Body of pancreas (tissue), 4 donors: ENCODE measurements at regions not wholly inside any gene's neighbourhood (a gene's known extent, or its start where the extent isn't known, plus 50 kb on each side); places are given as distances from the start of the nearest gene placed in this dataset.

Experiments
- ATAC-seq: fragments of 150-250 bp; one replicate; pipeline ENCODE4 v1.9.1; 2016
- DNase-seq, 4 donors: peaks; one replicate each; pipeline ENCODE4 v3.0.0-alpha.2; 2019
- H3K27ac ChIP-seq, 4 donors: fragments of 200-600 bp; sonication (generic); 1 replicate in 3 of 4; 2 replicates in 1 of 4; pipeline versions ENCODE4 v1.5.1 to v1.6.1; 2016 to 2019; ENCODE audit warnings: mild to moderate bottlenecking in 1 of 4, mixed read lengths in 1 of 4, moderate library complexity in 1 of 4
- H3K27me3 ChIP-seq, 2 donors: fragments of 200-600 bp; sonication (generic); one replicate each; pipeline ENCODE4 v1.6.0; 2016; ENCODE audit warnings: mild to moderate bottlenecking in 1 of 2
- H3K36me3 ChIP-seq, 2 donors: fragments of 200-600 bp; sonication (generic); replicated peaks in 1 of 2; 2 replicates each; pipeline ENCODE4 v1.5.1; 2016; ENCODE audit warnings: low read depth in 2 of 2; ENCODE audit not compliant: insufficient read depth in 1 of 2
- H3K4me1 ChIP-seq: fragments of 200-600 bp; sonication (generic); one replicate; pipeline ENCODE4 v1.6.0; 2016
- H3K4me3 ChIP-seq, 2 donors: fragments of 200-600 bp; sonication (generic); 1 replicate in 1 of 2; 2 replicates in 1 of 2; pipeline ENCODE4 v1.5.1; 2016 to 2019
- H3K9me3 ChIP-seq, 3 donors: fragments of 200-600 bp; sonication (generic); 1 replicate in 2 of 3; 2 replicates in 1 of 3; pipeline ENCODE4 v1.5.1; 2016
- CTCF ChIP-seq, 7 experiments: fragments of 450-650 bp in 4 of 7; fragments of 200-600 bp in 3 of 7; sonication (generic) in 3 of 7; IDR thresholded peaks; one replicate each; pipeline ENCODE4 v1.5.1; 2016 to 2019; ENCODE audit warnings: antibody characterized with exemption in 7 of 7
- POLR2A ChIP-seq, 3 donors: fragments of 450-650 bp; IDR thresholded peaks; one replicate each; pipeline ENCODE4 v1.6.1; 2016; ENCODE audit warnings: antibody characterized with exemption in 3 of 3, mild to moderate bottlenecking in 2 of 3
- WGBS, 2 donors: methylation state at CpG; one replicate each; pipeline ENCODE4 v1.1.5; 2017; 5-methylcytosine and 5-hydroxymethylcytosine counted together
- intact Hi-C: fragments of 100-400 bp; cut with DNase I; formaldehyde crosslinking; loops from one replicate; pipeline ENCODE4 v1.15.1; 2023

GRCh38 chr6:76594109-76594508, 521.6 kb upstream of the IMPG1 start:
- Histone ChIP-seq H3K36me3 (no peaks in the 10 kb centered on the region), H3K4me1 (no peaks in the 10 kb centered on the region), H3K4me3 (no peak overlapping the region), H3K9me3 (no peaks in the 10 kb centered on the region), H3K27me3 (no peaks in the 10 kb centered on the region), H3K27ac (no peak overlapping the region)
- WGBS, 2 donors = 67 to 79% methylated on average over 3 of the region's 3 CpGs
- no peak for DNase-seq
- ATAC-seq = no peak
- TF ChIP-seq CTCF (IDR thresholded peaks at IDR 0.05) (no peak), POLR2A (IDR thresholded peaks at IDR 0.05) (no peak)
- intact Hi-C loops = no loop called here

GRCh38 chr6:76593668-76594067, 521.2 kb upstream of the IMPG1 start:
- H3K9me3 ChIP-seq = no peaks in the 10 kb centered on the region
- intact Hi-C loops = no loop called here
- ATAC-seq = no peak
- no peaks in the 10 kb centered on the region for H3K4me1 ChIP-seq
- no peaks in the 10 kb centered on the region for H3K36me3 ChIP-seq
- WGBS, 2 donors = 65 to 85% methylated on average over 3 of the region's 3 CpGs
- H3K27ac ChIP-seq = no peak overlapping the region
- H3K27me3 ChIP-seq = no peaks in the 10 kb centered on the region
- no peak for TF ChIP-seq POLR2A (IDR thresholded peaks at IDR 0.05)
- H3K4me3 ChIP-seq = no peak overlapping the region
- no peak for DNase-seq

- no peak for TF ChIP-seq POLR2A (IDR thresholded peaks at IDR 0.05)
- no peak for TF ChIP-seq CTCF (IDR thresholded peaks at IDR 0.05)
- H3K9me3 ChIP-seq = no peaks in the 10 kb centered on the region
- ATAC-seq = no peak
- H3K4me1 ChIP-seq = no peaks in the 10 kb centered on the region
- intact Hi-C loops = no loop called here
- H3K27ac ChIP-seq = no peak overlapping the region
- DNase-seq = no peak
- H3K27me3 ChIP-seq = no peaks in the 10 kb centered on the region
- H3K36me3 ChIP-seq = no peaks in the 10 kb centered on the region
- H3K4me3 ChIP-seq = no peak overlapping the region
These were observed 520.1 kb upstream of the IMPG1 start for GRCh38 chr6:76592566-76592965.

- no peaks in the 10 kb centered on the region for H3K9me3 ChIP-seq
- WGBS, 2 donors = 11 to 18% methylated on average over 2 of the region's 2 CpGs
- H3K27ac ChIP-seq = no peak overlapping the region
- ATAC-seq = no peak
- intact Hi-C loops = no loop called here
- H3K4me1 ChIP-seq = no peaks in the 10 kb centered on the region
- DNase-seq = no peak
- no peak overlapping the region for H3K4me3 ChIP-seq
- no peaks in the 10 kb centered on the region for H3K36me3 ChIP-seq
- H3K27me3 ChIP-seq = no peaks in the 10 kb centered on the region
- no peak for TF ChIP-seq CTCF (IDR thresholded peaks at IDR 0.05)
- TF ChIP-seq POLR2A (IDR thresholded peaks at IDR 0.05) = no peak
These were observed 514.8 kb upstream of the IMPG1 start for GRCh38 chr6:76587271-76587670.

- ATAC-seq (no peak), DNase-seq (no peak)
- Histone ChIP-seq H3K4me3 (no peak overlapping the region), H3K27ac (no peak overlapping the region), H3K27me3 (no peaks in the 10 kb centered on the region), H3K4me1 (no peaks in the 10 kb centered on the region), H3K36me3 (no peaks in the 10 kb centered on the region), H3K9me3 (no peaks in the 10 kb centered on the region)
- 67 to 76% methylated on average over 2 of the region's 2 CpGs for WGBS, 2 donors
- TF ChIP-seq CTCF (IDR thresholded peaks at IDR 0.05) (no peak), POLR2A (IDR thresholded peaks at IDR 0.05) (no peak)
- intact Hi-C loops = no loop called here
These were observed 511.7 kb upstream of the IMPG1 start for GRCh38 chr6:76584121-76584520.
